GM18868 (cell line): ENCODE measurements at regions not wholly inside any gene's neighbourhood (a gene's known extent, or its start where the extent isn't known, plus 50 kb on each side); places are given as distances from the start of the nearest gene placed in this dataset.

Source experiments
- ATAC-seq: cut with Tn5 transposase; IDR thresholded peaks from one replicate; pipeline ENCODE4 v1.9.1; 2021; ENCODE audit warnings: mild to moderate bottlenecking, moderate library complexity; ENCODE audit not compliant: unreplicated experiment

- ATAC-seq: no peak
These were observed 63.6 kb upstream of the C1QTNF7 start for GRCh38 chr4:15364183-15364582.

- no peak for ATAC-seq
These were observed 62.2 kb upstream of the C1QTNF7 start for GRCh38 chr4:15365641-15366040.

DNA sequence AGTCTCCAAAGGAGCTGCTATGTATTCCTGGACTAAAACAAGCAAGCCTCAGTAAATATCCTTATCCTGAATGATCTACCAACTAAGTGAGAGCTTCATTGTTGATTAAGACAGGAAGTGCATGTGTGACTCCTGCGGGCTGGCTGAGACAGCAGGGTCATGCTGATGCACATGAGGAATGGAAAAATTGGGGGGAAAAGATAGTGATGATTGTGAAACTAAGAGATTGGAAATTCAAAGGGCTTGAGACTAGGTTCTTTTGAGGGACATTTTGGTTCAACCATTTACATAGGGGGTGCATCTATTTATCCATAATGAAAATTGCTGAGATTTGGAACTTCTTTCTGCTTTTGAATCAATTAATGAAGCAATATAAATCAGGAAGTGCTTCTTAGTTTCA lies 61.1 kb upstream of the C1QTNF7 start:
- ATAC-seq: no peak

DNA sequence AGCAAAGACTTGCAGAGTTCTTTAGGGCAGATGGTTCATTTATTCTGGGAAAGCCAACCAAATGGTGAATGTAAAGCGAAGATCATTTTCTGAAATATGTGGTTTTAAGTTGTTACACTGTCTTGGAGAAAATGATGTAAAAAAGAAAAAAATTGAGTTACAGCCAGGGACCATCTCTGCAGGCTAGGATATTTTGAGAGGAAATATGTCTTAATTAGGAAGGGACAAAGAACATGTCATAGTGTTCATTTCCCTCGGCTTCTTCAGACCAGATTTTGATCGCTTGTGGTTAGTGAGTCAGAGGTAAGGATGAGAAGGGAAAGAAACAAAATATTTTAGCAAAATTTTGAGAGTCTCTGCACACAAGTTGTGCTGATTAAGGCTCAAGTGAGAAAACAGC lies 59.0 kb upstream of the C1QTNF7 start:
- no peak for ATAC-seq

GRCh38 chr4:15370296-15370695 lies 57.5 kb upstream of the C1QTNF7 start:
- no peak for ATAC-seq

DNA sequence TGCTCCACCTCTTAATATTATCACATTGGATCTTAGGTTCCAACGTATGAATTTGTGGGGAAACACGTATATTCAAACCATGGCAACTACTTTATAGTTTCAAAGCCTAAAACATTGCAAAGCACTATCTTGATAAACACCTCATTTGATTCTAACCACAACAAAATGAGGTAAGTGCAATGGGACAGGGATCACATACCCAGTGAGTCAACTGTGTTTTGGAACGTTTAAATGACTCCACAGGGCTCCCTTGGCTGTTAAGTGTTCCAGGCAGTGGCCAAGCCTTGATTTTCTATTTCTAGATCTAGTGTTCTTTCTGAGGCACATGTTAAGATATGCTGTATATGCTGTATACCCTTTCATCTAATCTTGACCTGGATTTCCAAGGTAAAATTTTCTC lies 54.5 kb upstream of the C1QTNF7 start:
- ATAC-seq: no peak

DNA sequence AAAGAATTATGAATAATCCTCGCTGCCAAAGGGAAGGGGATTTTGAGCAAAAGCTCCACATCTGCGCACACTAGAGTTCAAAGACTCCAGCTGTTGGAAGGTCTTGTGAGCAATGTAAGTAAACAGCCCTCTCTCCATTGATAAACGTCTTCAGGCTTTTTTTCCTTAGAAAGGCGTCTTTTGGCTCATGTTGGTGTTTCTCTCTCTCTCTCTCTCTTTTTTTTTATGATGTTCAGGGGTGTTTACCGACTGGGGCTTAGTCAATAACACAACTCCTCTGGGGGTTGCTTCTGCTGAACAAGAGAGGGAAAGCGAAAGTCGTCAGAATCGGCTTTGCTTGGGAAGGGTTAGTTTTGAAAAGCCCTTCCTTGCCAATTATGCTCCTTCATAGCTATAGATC lies 53.2 kb upstream of the C1QTNF7 start:
- ATAC-seq: no peak

DNA sequence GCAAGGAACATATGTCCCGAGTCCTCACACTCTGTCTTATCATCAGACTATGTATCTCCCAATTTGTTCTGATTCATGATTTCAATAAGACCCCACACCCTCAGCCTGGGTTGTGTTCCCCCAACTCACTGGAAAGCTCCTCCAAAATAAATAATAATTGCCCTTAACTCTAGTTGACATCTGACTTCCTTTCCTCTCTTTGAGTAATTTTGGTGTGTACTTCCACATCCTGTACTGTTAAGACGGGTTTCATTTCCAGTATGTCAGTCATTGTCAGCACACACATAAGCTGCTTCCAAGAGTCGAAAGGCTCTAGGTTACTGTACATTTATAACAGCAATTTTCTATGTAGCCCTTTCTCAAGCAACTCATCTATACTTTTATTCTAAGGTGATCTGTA lies 52.2 kb upstream of the C1QTNF7 start:
- no peak for ATAC-seq

- ATAC-seq: no peak
These were observed 51.7 kb upstream of the C1QTNF7 start for GRCh38 chr4:15376145-15376544.

GRCh38 chr4:15376594-15376993 lies 51.2 kb upstream of the C1QTNF7 start:
- no peak for ATAC-seq
